ENCODE measurements at regions not wholly inside any gene's neighbourhood (a gene's known extent, or its start where the extent isn't known, plus 50 kb on each side); places are given as distances from the start of the nearest gene placed in this dataset.

- ChIA-PET CTCF (ENCODE audit: low intra/inter-chr PET ratio, low total read pairs) (no interaction called here), POLR2A (no interaction called here)
- H3K4me3 ChIP-seq (replicated peaks in 1 of 3; ENCODE audit: insufficient read depth in 1 of 3, low read depth in 2 of 3, low read length in 3 of 3): no peak overlapping the region
- in situ Hi-C loops (cut with HindIII; ENCODE audit: extremely low pct_ligation_motif_present, low pct_unique_long_range_greater_than_20kb): no loop called here
- H3K9ac ChIP-seq (ENCODE audit: insufficient read depth, low read depth, low read length): no peak overlapping the region
- H3K27ac ChIP-seq (ENCODE audit: extremely low read length, insufficient read depth, low read length): no peak overlapping the region
- no peaks in the 10 kb centered on the region for H3K9me3 ChIP-seq (ENCODE audit: low read length)
- BruUV-seq (replicated peaks): no TSS peak
- no peak for ATAC-seq
- 36% methylated on average over 4 of the region's 4 CpGs for WGBS (ENCODE audit: low lambda C conversion rate)
- no peak for DNase-seq (ENCODE audit: low spot score)
- no peaks in the 10 kb centered on the region for H3K4me1 ChIP-seq (ENCODE audit: insufficient read depth, low read length)
- no peak for FAIRE-seq
- no peaks in the 10 kb centered on the region for H3K36me3 ChIP-seq (replicated peaks in 1 of 2; ENCODE audit: control insufficient read depth in 1 of 2, insufficient read depth in 2 of 2, low read length in 2 of 2)
- intact Hi-C loops (cut with micrococcal nuclease; ENCODE audit: unreplicated experiment): no loop called here
- no peak overlapping the region for H2AFZ ChIP-seq (ENCODE audit: low read length)
- H3K79me2 ChIP-seq (ENCODE audit: insufficient read depth, low read length): no peaks in the 10 kb centered on the region
- TF ChIP-seq, protein P1, sequence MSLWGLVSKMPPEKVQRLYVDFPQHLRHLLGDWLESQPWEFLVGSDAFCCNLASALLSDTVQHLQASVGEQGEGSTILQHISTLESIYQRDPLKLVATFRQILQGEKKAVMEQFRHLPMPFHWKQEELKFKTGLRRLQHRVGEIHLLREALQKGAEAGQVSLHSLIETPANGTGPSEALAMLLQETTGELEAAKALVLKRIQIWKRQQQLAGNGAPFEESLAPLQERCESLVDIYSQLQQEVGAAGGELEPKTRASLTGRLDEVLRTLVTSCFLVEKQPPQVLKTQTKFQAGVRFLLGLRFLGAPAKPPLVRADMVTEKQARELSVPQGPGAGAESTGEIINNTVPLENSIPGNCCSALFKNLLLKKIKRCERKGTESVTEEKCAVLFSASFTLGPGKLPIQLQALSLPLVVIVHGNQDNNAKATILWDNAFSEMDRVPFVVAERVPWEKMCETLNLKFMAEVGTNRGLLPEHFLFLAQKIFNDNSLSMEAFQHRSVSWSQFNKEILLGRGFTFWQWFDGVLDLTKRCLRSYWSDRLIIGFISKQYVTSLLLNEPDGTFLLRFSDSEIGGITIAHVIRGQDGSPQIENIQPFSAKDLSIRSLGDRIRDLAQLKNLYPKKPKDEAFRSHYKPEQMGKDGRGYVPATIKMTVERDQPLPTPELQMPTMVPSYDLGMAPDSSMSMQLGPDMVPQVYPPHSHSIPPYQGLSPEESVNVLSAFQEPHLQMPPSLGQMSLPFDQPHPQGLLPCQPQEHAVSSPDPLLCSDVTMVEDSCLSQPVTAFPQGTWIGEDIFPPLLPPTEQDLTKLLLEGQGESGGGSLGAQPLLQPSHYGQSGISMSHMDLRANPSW (CRISPR knock-in tag; IDR thresholded peaks at IDR 0.05; ENCODE audit: borderline replicate concordance): no peak
- TF ChIP-seq HBP1 (CRISPR knock-in tag; IDR thresholded peaks at IDR 0.05; ENCODE audit: low read depth) (no peak), ZC3H4 (CRISPR knock-in tag; IDR thresholded peaks at IDR 0.05; ENCODE audit: borderline replicate concordance) (no peak), ZNF678 (CRISPR knock-in tag; IDR thresholded peaks at IDR 0.05) (no peak), ZNF3 (CRISPR knock-in tag; IDR thresholded peaks at IDR 0.05) (no peak), TEAD3 (CRISPR knock-in tag; optimal IDR thresholded peaks at IDR 0.05; ENCODE audit: borderline replicate concordance) (no peak), HDAC6 (IDR thresholded peaks at IDR 0.05; ENCODE audit: low read depth, low read length) (no peak), TRIM24 (CRISPR knock-in tag; IDR thresholded peaks at IDR 0.05) (no peak), ZNF234 (CRISPR knock-in tag; conservative IDR thresholded peaks at IDR 0.05) (no peak), ZNF776 (CRISPR knock-in tag; IDR thresholded peaks at IDR 0.05) (no peak), MXD1 (CRISPR knock-in tag; IDR thresholded peaks at IDR 0.05) (no peak), MYPOP (CRISPR knock-in tag; IDR thresholded peaks at IDR 0.05) (no peak), ZNF432 (CRISPR knock-in tag; IDR thresholded peaks at IDR 0.05; ENCODE audit: borderline replicate concordance) (no peak), KLF11 (CRISPR knock-in tag; IDR thresholded peaks at IDR 0.05) (no peak)
- H3K4me2 ChIP-seq (ENCODE audit: low read depth, low read length): no peak overlapping the region
- peaks cover 0 to 5% of the 10 kb centered on the region in 2 experiments; a peak in 1 of 5 replicates for H3K27me3 ChIP-seq (ENCODE audit: control insufficient read depth in 1 of 2, insufficient read depth in 2 of 2, low read length in 2 of 2)
- no peaks in the 10 kb centered on the region for H4K20me1 ChIP-seq (ENCODE audit: insufficient read depth, low read length)
Observed at GRCh38 chr16:26747760-26748159, 319.0 kb upstream of the C16orf82 start.

All from HepG2 (cell line).